HepG2 (cell line): ENCODE measurements at regions not wholly inside any gene's neighbourhood (a gene's known extent, or its start where the extent isn't known, plus 50 kb on each side); places are given as distances from the start of the nearest gene placed in this dataset.

Source experiments
- EP300 ChIP-seq, 3 experiments: sonication (generic) in 1 of 3; formaldehyde crosslinking in 1 of 3; IDR thresholded peaks; 2 replicates each; pipeline versions ENCODE4 v1.5.1 to v1.6.1; 2011 to 2020; ENCODE audit warnings: low read depth in 2 of 3, low read length in 2 of 3, borderline replicate concordance in 1 of 3, improper control_type of control experiment in 1 of 3, mild to moderate bottlenecking in 1 of 3, missing genetic modification reagents in 1 of 3, moderate library complexity in 1 of 3
- FOSL1 ChIP-seq: sonication (generic); formaldehyde crosslinking; IDR thresholded peaks from 2 replicates; pipeline ENCODE4 v1.9.0; 2021; ENCODE audit warnings: missing genetic modification reagents, borderline replicate concordance
- FOXA3 ChIP-seq: IDR thresholded peaks from 2 replicates; pipeline ENCODE4 v1.6.1; 2016; ENCODE audit warnings: missing genetic modification reagents, missing compliant biosample characterization
- GTF3A ChIP-seq: sonication (generic); formaldehyde crosslinking; conservative IDR thresholded peaks from 2 replicates; pipeline ENCODE4 v1.4.0; 2020; ENCODE audit warnings: mild to moderate bottlenecking, missing genetic modification reagents
- HBP1 ChIP-seq: IDR thresholded peaks from 2 replicates; pipeline ENCODE4 v1.6.1; 2016; ENCODE audit warnings: low read depth, control low read depth
- HNRNPK ChIP-seq: fragments of 200-400 bp; formaldehyde crosslinking; IDR thresholded peaks from 2 replicates; pipeline ENCODE4 v1.6.1; 2018; ENCODE audit warnings: low read length, low read depth, moderate library complexity, mild to moderate bottlenecking; ENCODE audit not compliant: poor library complexity, severe bottlenecking
- MAZ ChIP-seq, 2 experiments: sonication (generic) in 1 of 2; formaldehyde crosslinking in 1 of 2; IDR thresholded peaks; 2 replicates each; pipeline versions ENCODE4 v1.5.0 to v1.6.1; 2012 to 2020; ENCODE audit warnings: low read depth in 2 of 2, mild to moderate bottlenecking in 2 of 2, borderline replicate concordance in 1 of 2, improper control_type of control experiment in 1 of 2, low read length in 1 of 2, missing genetic modification reagents in 1 of 2, moderate library complexity in 1 of 2
- MED8 ChIP-seq: sonication (generic); formaldehyde crosslinking; IDR thresholded peaks from 2 replicates; pipeline ENCODE4 v1.8.1; 2023; ENCODE audit warnings: mild to moderate bottlenecking, missing genetic modification reagents; ENCODE audit not compliant: insufficient replicate concordance
- MNT ChIP-seq: fragments of 450-650 bp; IDR thresholded peaks from 2 replicates; pipeline ENCODE4 v1.6.1; 2016
- NBN ChIP-seq: fragments of 450-650 bp; conservative IDR thresholded peaks from 2 replicates; pipeline ENCODE4 v1.6.1; 2017
- NCOR1 ChIP-seq: fragments of 200-600 bp; sonication (generic); IDR thresholded peaks from 2 replicates; pipeline ENCODE4 v1.7.0; 2017; ENCODE audit warnings: antibody characterized with exemption, low read length, borderline replicate concordance
- NFRKB ChIP-seq: fragments of 450-650 bp; IDR thresholded peaks from 2 replicates; pipeline ENCODE4 v1.6.1; 2017
- NR2F2 ChIP-seq: IDR thresholded peaks from 2 replicates; pipeline ENCODE4 v1.6.1; 2012; ENCODE audit warnings: low read depth, inconsistent platforms, borderline replicate concordance
- PHF21A ChIP-seq: sonication (generic); formaldehyde crosslinking; IDR thresholded peaks from 2 replicates; pipeline ENCODE4 v1.5.0; 2020; ENCODE audit warnings: mild to moderate bottlenecking, missing genetic modification reagents
- SOX5 ChIP-seq: IDR thresholded peaks from 2 replicates; pipeline ENCODE4 v1.6.1; 2016; ENCODE audit warnings: borderline replicate concordance
- YEATS2 ChIP-seq: sonication (generic); formaldehyde crosslinking; IDR thresholded peaks from 2 replicates; pipeline ENCODE4 v1.4.0; 2020; ENCODE audit warnings: missing genetic modification reagents, borderline replicate concordance
- ZBTB37 ChIP-seq: sonication (generic); formaldehyde crosslinking; IDR thresholded peaks from 2 replicates; pipeline ENCODE4 v1.4.0; 2020; ENCODE audit warnings: mild to moderate bottlenecking, missing genetic modification reagents
- ZBTB46 ChIP-seq: sonication (generic); formaldehyde crosslinking; IDR thresholded peaks from 2 replicates; pipeline ENCODE4 v1.4.0; 2020; ENCODE audit warnings: mild to moderate bottlenecking, missing genetic modification reagents, borderline replicate concordance
- ZKSCAN1 ChIP-seq: fragments of 150-350 bp; IDR thresholded peaks from 2 replicates; pipeline ENCODE4 v1.6.1; 2014; ENCODE audit warnings: low read length
- ZNF101 ChIP-seq: sonication (generic); formaldehyde crosslinking; IDR thresholded peaks from 2 replicates; pipeline ENCODE4 v1.4.0; 2020; ENCODE audit warnings: mild to moderate bottlenecking, low read depth, missing genetic modification reagents, borderline replicate concordance
- ZNF468 ChIP-seq: sonication (generic); formaldehyde crosslinking; IDR thresholded peaks from 2 replicates; pipeline ENCODE4 v1.8.0; 2022; ENCODE audit warnings: mild to moderate bottlenecking, moderate library complexity, missing genetic modification reagents
- ZNF704 ChIP-seq: sonication (generic); formaldehyde crosslinking; IDR thresholded peaks from 2 replicates; pipeline ENCODE4 v1.8.1; 2023; ENCODE audit warnings: mild to moderate bottlenecking, inconsistent platforms, moderate library complexity, missing genetic modification reagents, borderline replicate concordance
- ZNF883 ChIP-seq: sonication (generic); formaldehyde crosslinking; IDR thresholded peaks from 2 replicates; pipeline ENCODE4 v1.5.1; 2020; ENCODE audit warnings: mild to moderate bottlenecking, missing genetic modification reagents; ENCODE audit errors: not compliant biosample characterization

- TF ChIP-seq MAZ (IDR thresholded peaks at IDR 0.05; ENCODE audit: borderline replicate concordance, low read depth, low read length): no peak
- TF ChIP-seq MAZ (CRISPR knock-in tag; IDR thresholded peaks at IDR 0.05; ENCODE audit: low read depth): no peak
- no peak for TF ChIP-seq MED8 (CRISPR knock-in tag)
- TF ChIP-seq ZBTB37 (CRISPR knock-in tag): no peak
- TF ChIP-seq ZNF704 (CRISPR knock-in tag): no peak
- no peak for TF ChIP-seq ZNF101 (CRISPR knock-in tag)
- TF ChIP-seq NCOR1: peak; percentile 33; the same call in 1 of the 2 replicates
- TF ChIP-seq EP300 (IDR thresholded peaks at IDR 0.05; ENCODE audit: low read depth in 2 of 2, low read length in 2 of 2): peak in 1 of 2 experiments; percentile 82; a peak in 2 of 4 replicates
- no peak for TF ChIP-seq EP300 (CRISPR knock-in tag; IDR thresholded peaks at IDR 0.05; ENCODE audit: borderline replicate concordance)
- TF ChIP-seq SOX5: 0 out of 2 replicates have a peak, but pooled peaks have one; percentile 15
- TF ChIP-seq ZBTB46 (CRISPR knock-in tag): no peak
- peak; percentile 27; the same call in 1 of the 2 replicates for TF ChIP-seq FOXA3
- no peak for TF ChIP-seq ZNF883 (CRISPR knock-in tag)
- TF ChIP-seq ZNF468 (CRISPR knock-in tag): no peak
- TF ChIP-seq MNT: no peak
- no peak for TF ChIP-seq GTF3A (CRISPR knock-in tag)
- TF ChIP-seq FOSL1 (CRISPR knock-in tag): no peak
- no peak for TF ChIP-seq NFRKB
- no peak for TF ChIP-seq ZKSCAN1
- no peak for TF ChIP-seq NR2F2
- no peak for TF ChIP-seq HBP1
- TF ChIP-seq YEATS2: no peak
- no peak for TF ChIP-seq PHF21A (CRISPR knock-in tag)
- TF ChIP-seq HNRNPK: no peak
- TF ChIP-seq NBN: no peak
Observed at GRCh38 chr3:187964760-187965159, 189.2 kb upstream of the LPP start (continued).
